ENCODE measurements at regions not wholly inside any gene's neighbourhood (a gene's known extent, or its start where the extent isn't known, plus 50 kb on each side); places are given as distances from the start of the nearest gene placed in this dataset.
A peak's percentile ranks its signal among the peaks of the same experiment; 100 is the strongest.

DNA sequence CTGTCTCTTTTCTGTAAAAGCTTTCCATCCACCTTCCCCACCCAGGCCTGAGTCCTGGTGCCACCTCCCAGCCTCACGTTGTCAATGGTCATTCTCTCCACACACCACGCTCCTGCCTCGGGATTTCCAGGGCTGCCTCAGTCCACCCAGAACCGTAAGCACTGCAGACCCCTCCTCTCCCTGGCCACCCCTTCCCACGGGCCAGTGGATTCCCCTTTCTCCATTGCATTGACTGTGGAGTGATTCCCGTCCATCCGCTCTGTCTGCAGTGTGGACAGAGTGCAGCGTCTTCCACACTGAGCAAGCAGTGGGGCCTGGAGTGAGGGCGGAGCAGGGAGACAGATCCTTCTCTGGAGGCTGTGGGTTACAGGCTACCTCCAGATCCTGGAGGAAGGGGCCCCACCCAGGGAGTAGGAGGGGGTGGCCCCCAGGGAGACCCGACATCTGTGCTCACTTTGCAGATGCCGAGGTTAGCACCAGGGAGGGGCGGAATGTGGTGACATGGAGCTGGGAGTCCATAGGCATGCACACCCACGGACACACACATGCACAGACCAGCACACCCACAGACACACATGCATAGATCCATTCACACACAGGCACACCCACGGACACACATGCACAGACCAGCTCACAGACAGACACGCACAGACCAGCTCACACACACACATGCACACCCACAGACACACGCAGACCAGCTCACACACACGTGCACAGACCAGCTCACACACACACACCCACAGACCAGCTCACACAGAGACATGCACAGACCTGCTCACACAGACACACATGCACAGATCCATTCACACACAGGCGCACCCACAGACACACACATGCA, 109.6 kb upstream of the B3GAT1 start:
- peaks cover 0 to 78% (median 30%) of the 10 kb centered on the region in 7 donors for H3K27me3 ChIP-seq
- ATAC-seq (no peak), DNase-seq (no peak)
- intact Hi-C loops (cut with DNase I): no loop called here
- H3K4me3 ChIP-seq: no peak overlapping the region
- TF ChIP-seq, protein P1, sequence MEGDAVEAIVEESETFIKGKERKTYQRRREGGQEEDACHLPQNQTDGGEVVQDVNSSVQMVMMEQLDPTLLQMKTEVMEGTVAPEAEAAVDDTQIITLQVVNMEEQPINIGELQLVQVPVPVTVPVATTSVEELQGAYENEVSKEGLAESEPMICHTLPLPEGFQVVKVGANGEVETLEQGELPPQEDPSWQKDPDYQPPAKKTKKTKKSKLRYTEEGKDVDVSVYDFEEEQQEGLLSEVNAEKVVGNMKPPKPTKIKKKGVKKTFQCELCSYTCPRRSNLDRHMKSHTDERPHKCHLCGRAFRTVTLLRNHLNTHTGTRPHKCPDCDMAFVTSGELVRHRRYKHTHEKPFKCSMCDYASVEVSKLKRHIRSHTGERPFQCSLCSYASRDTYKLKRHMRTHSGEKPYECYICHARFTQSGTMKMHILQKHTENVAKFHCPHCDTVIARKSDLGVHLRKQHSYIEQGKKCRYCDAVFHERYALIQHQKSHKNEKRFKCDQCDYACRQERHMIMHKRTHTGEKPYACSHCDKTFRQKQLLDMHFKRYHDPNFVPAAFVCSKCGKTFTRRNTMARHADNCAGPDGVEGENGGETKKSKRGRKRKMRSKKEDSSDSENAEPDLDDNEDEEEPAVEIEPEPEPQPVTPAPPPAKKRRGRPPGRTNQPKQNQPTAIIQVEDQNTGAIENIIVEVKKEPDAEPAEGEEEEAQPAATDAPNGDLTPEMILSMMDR (IDR thresholded peaks at IDR 0.05): no peak
- H3K27ac ChIP-seq: no peak overlapping the region
- H3K9me3 ChIP-seq: no peaks in the 10 kb centered on the region
- no peaks in the 10 kb centered on the region for H3K4me1 ChIP-seq
- WGBS, 2 donors: 74% methylated on average over 18 of the region's 18 CpGs
- no peaks in the 10 kb centered on the region for H3K36me3 ChIP-seq

DNA sequence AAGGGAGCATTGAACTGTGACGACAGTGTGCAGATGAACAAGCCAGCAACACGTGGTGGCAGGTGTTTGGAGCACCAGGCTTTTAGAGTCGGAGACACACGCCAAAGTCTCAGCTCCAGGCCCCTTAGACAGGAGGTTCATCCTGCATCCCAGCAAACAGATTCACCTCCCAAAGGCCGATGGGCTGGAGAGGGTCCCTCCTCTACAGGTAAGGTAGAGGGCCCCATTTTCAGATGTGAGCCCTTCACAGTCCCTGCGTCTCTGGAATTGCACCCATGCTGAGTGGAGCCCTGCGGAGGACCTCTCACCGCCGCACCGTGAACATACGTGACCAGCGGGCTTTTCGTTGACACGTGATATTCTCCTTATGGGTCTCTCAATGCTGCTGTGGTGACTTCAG, 109.0 kb upstream of the B3GAT1 start:
- H3K27me3 ChIP-seq: peaks cover 0 to 81% (median 37%) of the 10 kb centered on the region in 7 donors
- H3K27ac ChIP-seq: no peak overlapping the region
- DNase-seq: no peak
- WGBS, 2 donors: 93 to 95% methylated on average over 14 of the region's 14 CpGs
- intact Hi-C loops (cut with DNase I): no loop called here
- no peaks in the 10 kb centered on the region for H3K36me3 ChIP-seq
- H3K4me1 ChIP-seq: no peaks in the 10 kb centered on the region
- no peak for ATAC-seq
- H3K9me3 ChIP-seq: no peaks in the 10 kb centered on the region
- TF ChIP-seq, protein P1 (IDR thresholded peaks at IDR 0.05): no peak
- no peak overlapping the region for H3K4me3 ChIP-seq

DNA sequence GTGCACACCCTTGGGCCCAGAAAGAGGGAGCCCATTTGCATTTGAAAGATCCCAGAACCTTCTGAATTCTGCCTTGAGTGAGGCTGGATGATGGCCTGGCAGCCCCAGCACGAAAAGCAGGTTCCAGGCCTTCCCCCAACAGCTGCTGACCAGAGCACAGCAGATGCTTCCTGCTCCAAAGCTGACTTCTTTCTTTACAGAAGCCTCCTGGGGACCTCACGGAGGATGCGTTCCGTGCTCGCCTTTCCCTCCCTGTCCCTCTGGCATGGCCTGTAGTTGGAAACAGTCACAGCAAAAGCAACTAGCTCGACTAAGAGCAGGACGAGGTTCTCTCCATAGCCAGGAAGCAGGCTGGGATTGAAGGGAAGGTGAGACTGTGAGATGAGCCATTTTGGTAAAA, 107.7 kb upstream of the B3GAT1 start:
- Histone ChIP-seq H3K4me3 (no peak overlapping the region), H3K27me3 (peaks cover 0 to 82% (median 34%) of the 10 kb centered on the region in 7 donors), H3K4me1 (no peaks in the 10 kb centered on the region), H3K27ac (no peak overlapping the region), H3K9me3 (no peaks in the 10 kb centered on the region), H3K36me3 (no peaks in the 10 kb centered on the region)
- intact Hi-C loops (cut with DNase I): no loop called here
- DNase-seq: no peak
- 27 to 32% methylated on average over 7 of the region's 7 CpGs for WGBS, 2 donors
- ATAC-seq: peak in 1 of 8 donors; percentile 61
- TF ChIP-seq, protein P1 (IDR thresholded peaks at IDR 0.05): no peak

DNA sequence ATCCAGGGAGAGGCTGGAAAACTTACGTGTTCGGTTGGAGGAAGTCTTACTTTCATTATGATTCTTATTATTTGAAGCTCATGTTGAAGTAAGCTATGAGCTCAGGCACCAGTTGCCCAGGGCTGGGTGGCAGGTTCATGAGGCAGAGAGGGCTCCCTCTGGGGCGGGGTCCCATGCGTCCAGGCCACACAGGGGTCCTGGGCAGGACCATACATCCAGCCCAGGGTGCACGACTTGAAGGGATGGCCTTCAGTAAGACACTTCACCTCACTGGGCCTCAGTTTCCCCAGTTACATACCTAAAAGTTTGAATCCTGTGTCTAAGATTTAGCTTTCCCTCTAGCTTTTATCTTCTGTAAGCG, 107.3 kb upstream of the B3GAT1 start:
- no peak overlapping the region for H3K4me3 ChIP-seq
- no peaks in the 10 kb centered on the region for H3K36me3 ChIP-seq
- TF ChIP-seq, protein P1 (IDR thresholded peaks at IDR 0.05): no peak
- ATAC-seq: no peak
- WGBS, 2 donors: 74 to 76% methylated on average over 6 of the region's 6 CpGs
- H3K27me3 ChIP-seq: peaks cover 0 to 86% (median 34%) of the 10 kb centered on the region in 7 donors
- intact Hi-C loops (cut with DNase I): no loop called here
- H3K27ac ChIP-seq: no peak overlapping the region
- H3K9me3 ChIP-seq: no peaks in the 10 kb centered on the region
- H3K4me1 ChIP-seq: no peaks in the 10 kb centered on the region
- DNase-seq: no peak

All from heart right ventricle (tissue), 16 donors.